Activated CD4-positive, alpha-beta T cell treated with anti-CD3 and anti-CD28 coated beads, Interleukin-2, amount 10 ng/mL, durations not matched to agents 7 days and 5 days (primary cell): ENCODE measurements at regions not wholly inside any gene's neighbourhood (a gene's known extent, or its start where the extent isn't known, plus 50 kb on each side); places are given as distances from the start of the nearest gene placed in this dataset.
"Not testable (repeated sequence)": the region's sequence is repeated elsewhere in the genome, so short reads cannot be mapped to it uniquely, and the experiment has no call there.

Source experiments
- CTCF ChIA-PET: fragments of 350-600 bp; sonication (Branson Sonifier 250); formaldehyde crosslinking; loops from one replicate; lab custom pipeline; 2021; ENCODE audit warnings: antibody characterized with exemption; lab: Charles Lee
- POLR2A ChIA-PET: fragments of 350-600 bp; sonication (Branson Sonifier 250); formaldehyde crosslinking; loops from one replicate; lab custom pipeline; 2021; ENCODE audit warnings: antibody characterized with exemption; lab: Charles Lee
- DNase-seq: peaks from one replicate; pipeline ENCODE4 v3.0.0-alpha.2; 2020
- H3K27ac Mint-ChIP-seq: one replicate; pipeline ENCODE4 v1.8.0; 2021; ENCODE audit warnings: mild to moderate bottlenecking, moderate library complexity, mixed read lengths
- H3K27me3 Mint-ChIP-seq: one replicate; pipeline ENCODE4 v1.8.0; 2021; ENCODE audit warnings: mixed read lengths
- H3K36me3 Mint-ChIP-seq: one replicate; pipeline ENCODE4 v1.8.0; 2021; ENCODE audit warnings: low read depth, mixed read lengths
- H3K4me1 Mint-ChIP-seq: one replicate; pipeline ENCODE4 v1.8.0; 2021; ENCODE audit warnings: mixed read lengths
- H3K4me3 Mint-ChIP-seq: one replicate; pipeline ENCODE4 v1.8.0; 2021; ENCODE audit warnings: mild to moderate bottlenecking, moderate library complexity, mixed read lengths
- H3K9me3 Mint-ChIP-seq: one replicate; pipeline ENCODE4 v1.8.0; 2021; ENCODE audit warnings: mixed read lengths

DNA sequence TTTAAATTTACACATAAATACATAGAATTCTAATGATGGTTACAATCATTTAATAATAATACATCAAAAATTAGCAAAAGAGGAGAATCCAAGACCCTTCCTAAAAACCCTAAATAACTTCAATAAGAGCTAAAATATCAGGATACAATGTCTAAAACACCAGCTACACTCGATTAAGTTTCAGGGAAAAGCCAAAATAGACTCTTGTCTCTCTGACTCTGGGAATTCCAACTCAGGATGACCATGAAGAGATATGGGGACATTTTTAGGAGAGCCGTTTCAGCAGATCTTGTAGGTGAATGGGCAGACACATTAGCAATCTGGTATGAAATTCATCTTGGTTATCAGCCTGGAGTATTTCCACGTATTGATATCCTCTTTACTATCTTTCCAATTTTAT lies 193.3 kb upstream of the NR3C1 start:
- no peak for DNase-seq
- Mint-ChIP-seq H3K4me1 (peaks cover 21% of the 10 kb centered on the region), H3K36me3 (no peaks in the 10 kb centered on the region), H3K9me3 (peaks cover 11% of the 10 kb centered on the region), H3K27me3 (no peaks in the 10 kb centered on the region), H3K4me3 (no peak overlapping the region), H3K27ac (no peak overlapping the region)
- CTCF ChIA-PET, result no interaction called here
- POLR2A ChIA-PET, result no interaction called here

DNA sequence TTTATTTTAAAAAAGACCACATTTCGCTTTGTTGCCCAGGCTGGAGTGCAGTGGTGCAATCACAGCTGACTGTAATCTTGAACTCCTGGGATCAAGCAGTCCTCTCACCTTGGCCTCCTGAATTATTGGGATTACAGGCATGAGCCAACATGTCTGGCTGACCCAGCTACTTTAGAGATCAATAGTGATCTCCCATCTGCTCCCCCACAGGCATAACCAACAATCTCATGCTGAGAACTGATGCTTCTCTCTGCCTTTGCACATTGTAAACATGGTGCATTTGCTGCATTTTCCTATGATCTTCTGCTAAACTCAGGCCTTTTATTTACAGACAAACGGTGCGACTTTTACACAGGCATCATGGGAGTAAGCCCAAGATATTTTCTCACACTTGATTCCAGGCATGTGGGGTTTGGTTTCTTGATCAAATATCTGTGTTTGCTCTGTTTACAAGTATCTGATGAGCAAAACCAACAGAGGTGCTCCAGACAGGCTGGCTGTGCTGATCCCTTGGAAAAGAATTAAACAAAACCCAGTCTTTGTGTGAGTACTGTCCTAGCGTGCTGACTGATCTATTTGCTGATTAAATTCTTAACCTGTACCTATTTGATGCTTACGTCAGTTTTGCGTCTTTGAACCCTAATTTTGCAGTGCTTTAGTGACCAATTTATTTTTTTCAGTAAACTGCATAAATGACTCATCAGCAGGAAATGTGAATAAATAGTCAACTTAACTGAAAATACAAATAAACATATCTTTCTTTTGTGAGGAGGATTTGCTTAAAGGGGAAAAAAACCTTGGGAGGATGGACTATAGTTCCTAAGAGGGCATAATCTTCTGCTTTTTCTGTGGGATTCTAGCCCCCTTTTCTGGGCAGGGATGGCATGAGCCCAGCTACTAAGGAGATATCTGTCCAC lies 191.7 kb upstream of the NR3C1 start:
- Mint-ChIP-seq H3K27ac (no peak overlapping the region), H3K9me3 (peaks cover 11% of the 10 kb centered on the region)
- POLR2A ChIA-PET, result no interaction called here

DNA sequence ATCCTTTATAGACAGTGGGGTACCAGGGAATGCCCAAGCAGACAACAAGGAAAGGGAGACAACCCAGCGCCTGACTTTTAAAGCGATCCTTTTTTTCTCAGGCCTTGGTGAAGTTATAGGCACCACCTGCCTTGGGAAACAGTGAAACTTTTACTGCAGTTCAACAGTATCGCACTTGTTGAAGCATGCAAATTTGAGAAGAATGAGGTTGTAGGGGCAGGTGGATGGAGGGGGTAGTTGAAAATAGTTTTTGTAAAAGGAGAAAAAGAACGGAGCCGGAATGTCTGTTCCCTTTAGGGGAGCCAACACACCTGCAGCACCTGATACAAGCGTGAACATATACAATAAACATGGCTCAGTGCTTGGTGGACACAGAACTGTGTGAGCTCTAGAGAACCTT lies 190.2 kb upstream of the NR3C1 start:
- ChIA-PET CTCF (interaction anchor here (1.1 to 2.8 kb wide), 2 partner anchors 10 to 12 kb away, joined by 3 to 11 read pairs; no protein-coding TSS in a partner anchor), POLR2A (no interaction called here)
- peaks cover 11% of the 10 kb centered on the region for H3K9me3 Mint-ChIP-seq

More for the DNA sequence above, 191.7 kb upstream of the NR3C1 start:
- no peak for DNase-seq
- Mint-ChIP-seq H3K4me3 (no peak overlapping the region), H3K4me1 (peaks cover 19% of the 10 kb centered on the region), H3K27me3 (no peaks in the 10 kb centered on the region), H3K36me3 (no peaks in the 10 kb centered on the region)
- CTCF ChIA-PET, result interaction anchor here (1.1 to 2.8 kb wide), 2 partner anchors 10 to 11 kb away, joined by 3 to 11 read pairs; no protein-coding TSS in a partner anchor

DNA sequence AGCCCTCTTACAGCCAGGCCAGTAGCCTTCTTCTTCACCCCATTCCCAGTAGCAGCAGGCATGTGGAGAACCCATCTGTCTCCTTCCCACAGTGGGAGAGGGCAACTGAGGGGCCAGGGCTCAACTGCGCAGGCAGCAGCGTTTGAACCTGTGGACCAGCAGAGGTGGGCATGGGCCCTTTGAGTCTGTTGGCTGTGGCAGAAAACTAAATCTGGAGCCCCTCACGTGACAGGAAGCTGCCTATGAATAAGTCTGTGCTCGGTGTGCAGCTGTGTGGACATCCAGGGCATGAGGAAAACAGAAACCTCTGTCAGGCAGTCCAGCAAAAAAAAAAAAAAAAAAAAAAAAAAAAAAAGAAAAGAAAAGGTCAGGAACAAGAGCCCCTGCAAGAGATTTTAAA lies 189.2 kb upstream of the NR3C1 start:
- H3K9me3 Mint-ChIP-seq, result peaks cover 5% of the 10 kb centered on the region
- DNase-seq, result peak; percentile 24

More for the DNA sequence above, 190.2 kb upstream of the NR3C1 start:
- no peak overlapping the region for H3K4me3 Mint-ChIP-seq
- DNase-seq, result no peak
- no peaks in the 10 kb centered on the region for H3K27me3 Mint-ChIP-seq
- peaks cover 26% of the 10 kb centered on the region for H3K4me1 Mint-ChIP-seq
- no peaks in the 10 kb centered on the region for H3K36me3 Mint-ChIP-seq
- H3K27ac Mint-ChIP-seq, result no peak overlapping the region

DNA sequence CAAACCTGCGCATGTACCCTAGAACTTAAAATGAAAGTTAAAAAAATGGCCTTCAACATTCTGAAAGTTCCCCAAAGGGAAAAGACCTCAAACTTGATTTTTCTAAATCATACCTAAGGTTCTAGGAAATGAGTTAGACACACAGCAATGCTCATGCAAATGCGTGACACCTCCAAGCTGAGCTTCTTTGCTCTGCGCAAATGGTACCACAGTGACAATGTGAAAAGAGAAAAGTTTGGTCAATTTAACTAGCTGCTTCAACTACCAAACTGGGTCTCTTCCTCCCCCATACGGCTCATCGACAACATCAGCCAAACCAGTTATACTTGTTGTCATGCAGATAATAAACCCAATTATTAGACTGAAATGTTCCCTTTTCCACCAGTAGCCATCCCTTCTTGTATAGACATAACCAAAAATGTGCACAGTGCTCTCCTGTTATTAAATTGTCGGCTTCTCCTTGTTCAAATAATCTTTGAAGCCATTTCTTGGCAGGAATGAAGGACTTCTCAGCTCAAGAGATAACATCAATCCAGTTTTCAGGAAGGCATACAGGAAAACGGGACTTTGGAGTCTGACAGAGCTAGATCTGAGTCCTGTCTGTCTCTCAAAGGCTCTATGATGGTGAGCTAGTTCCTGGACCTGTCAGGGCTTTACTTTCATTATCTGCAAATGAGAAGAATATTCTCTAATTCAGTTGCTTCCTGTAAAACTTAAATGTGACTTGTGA lies 185.6 kb upstream of the NR3C1 start:
- H3K4me3 Mint-ChIP-seq, result no peak overlapping the region
- ChIA-PET CTCF (interaction anchor here (1.0 to 2.6 kb wide), 6 partner anchors 9 to 23 kb away, joined by 3 to 7 read pairs (median 4); no protein-coding TSS in a partner anchor), POLR2A (no interaction called here)
- no peaks in the 10 kb centered on the region for H3K9me3 Mint-ChIP-seq
- peaks cover 40% of the 10 kb centered on the region for H3K4me1 Mint-ChIP-seq
- H3K27ac Mint-ChIP-seq, result peak overlapping the region; percentile 47
- H3K27me3 Mint-ChIP-seq, result no peaks in the 10 kb centered on the region
- no peak for DNase-seq
- no peaks in the 10 kb centered on the region for H3K36me3 Mint-ChIP-seq

More for the DNA sequence above, 189.2 kb upstream of the NR3C1 start:
- Mint-ChIP-seq H3K27me3 (no peaks in the 10 kb centered on the region), H3K27ac (no peak overlapping the region), H3K4me3 (no peak overlapping the region), H3K4me1 (peaks cover 32% of the 10 kb centered on the region), H3K36me3 (no peaks in the 10 kb centered on the region)
- ChIA-PET CTCF (interaction anchor here (1.2 to 2.8 kb wide), 2 partner anchors 13 to 109 kb away, joined by 4 to 11 read pairs; no protein-coding TSS in a partner anchor), POLR2A (no interaction called here)

DNA sequence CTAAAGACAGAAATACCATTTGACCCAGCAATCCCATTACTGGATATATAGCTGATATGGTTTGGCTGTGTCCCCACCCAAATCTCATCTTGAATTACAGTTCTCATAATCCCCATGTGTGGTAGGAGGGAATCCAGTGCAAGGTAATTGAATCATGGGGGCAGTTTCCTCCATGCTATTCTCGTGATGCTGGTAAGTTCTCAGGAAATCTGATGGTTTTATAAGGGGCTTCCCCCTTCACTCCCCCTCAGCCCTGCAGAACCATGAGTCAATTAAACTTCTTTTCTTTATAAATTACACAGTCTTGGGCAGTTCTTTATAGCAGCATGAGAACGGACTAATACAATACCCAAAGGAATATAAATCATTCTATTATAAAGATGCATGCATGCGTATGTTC lies 184.6 kb upstream of the NR3C1 start:
- H3K9me3 Mint-ChIP-seq, H3K27me3 Mint-ChIP-seq, H3K4me3 Mint-ChIP-seq, POLR2A ChIA-PET, DNase-seq, H3K36me3 Mint-ChIP-seq, H3K27ac Mint-ChIP-seq, CTCF ChIA-PET: not testable (repeated sequence)
- H3K4me1 Mint-ChIP-seq, result peaks cover 45% of the 10 kb centered on the region

DNA sequence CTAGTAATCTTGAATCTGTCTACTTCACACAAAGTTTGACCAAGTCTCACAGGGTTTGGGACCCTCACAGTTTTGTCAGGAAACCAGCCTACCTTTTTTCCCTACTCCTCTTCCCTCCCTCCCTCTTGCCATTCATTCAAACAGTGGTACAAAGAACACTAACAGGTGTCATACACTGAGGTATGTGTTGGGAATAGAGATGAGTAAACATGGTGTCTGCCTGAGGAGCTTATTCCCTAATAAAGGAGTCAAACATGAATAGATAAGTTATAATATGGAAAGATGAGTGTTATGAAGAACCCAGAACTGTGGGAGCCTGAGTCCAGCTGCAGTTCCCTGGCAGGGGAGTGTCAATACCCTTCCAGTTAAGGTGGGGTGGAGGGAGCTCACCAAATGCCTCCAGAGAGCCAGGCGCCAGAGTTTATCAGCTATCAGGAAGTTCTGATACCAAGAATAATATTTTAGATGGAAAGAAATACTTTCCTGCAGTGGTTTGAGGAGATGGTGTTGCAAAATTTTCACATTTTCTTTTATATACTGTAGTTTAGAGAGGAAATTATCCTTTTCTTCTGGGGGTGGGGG lies 183.4 kb upstream of the NR3C1 start:
- Mint-ChIP-seq H3K27me3 (no peaks in the 10 kb centered on the region), H3K4me3 (no peak overlapping the region), H3K36me3 (no peaks in the 10 kb centered on the region), H3K9me3 (peaks cover 4% of the 10 kb centered on the region), H3K4me1 (peaks cover 45% of the 10 kb centered on the region), H3K27ac (no peak overlapping the region)
- ChIA-PET CTCF (interaction anchor here (0.7 to 1.5 kb wide), 3 partner anchors 10 to 18 kb away, joined by 3 read pairs; no protein-coding TSS in a partner anchor), POLR2A (no interaction called here)
- DNase-seq, result no peak

DNA sequence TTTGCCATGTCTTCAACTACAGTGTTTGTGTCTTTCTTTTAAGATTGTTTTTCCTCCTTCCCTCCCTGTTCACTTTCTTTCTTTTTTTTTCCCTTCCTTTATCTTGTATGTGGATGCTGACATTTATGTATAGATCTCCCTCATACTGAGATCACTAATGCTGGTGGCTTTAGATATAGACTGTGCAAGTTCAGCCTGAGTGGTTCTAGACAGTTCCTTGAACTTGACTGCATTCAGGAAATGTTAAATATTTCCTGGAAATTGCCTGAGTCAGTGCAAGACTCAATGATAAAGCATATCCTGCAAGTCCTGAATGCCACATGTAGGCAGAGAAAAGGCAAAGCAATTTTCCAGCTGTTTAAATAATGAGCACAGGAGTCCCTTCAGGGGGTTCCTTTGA lies 182.5 kb upstream of the NR3C1 start:
- H3K9me3 Mint-ChIP-seq, result peaks cover 4% of the 10 kb centered on the region
- ChIA-PET POLR2A (no interaction called here), CTCF (interaction anchor here (1.5 kb wide), 1 partner anchor 19 kb away, joined by 3 read pairs; no protein-coding TSS in a partner anchor)
- peaks cover 45% of the 10 kb centered on the region for H3K4me1 Mint-ChIP-seq
- DNase-seq, result no peak
- H3K36me3 Mint-ChIP-seq, result no peaks in the 10 kb centered on the region
- no peak overlapping the region for H3K27ac Mint-ChIP-seq
- H3K4me3 Mint-ChIP-seq, result no peak overlapping the region
- no peaks in the 10 kb centered on the region for H3K27me3 Mint-ChIP-seq

DNA sequence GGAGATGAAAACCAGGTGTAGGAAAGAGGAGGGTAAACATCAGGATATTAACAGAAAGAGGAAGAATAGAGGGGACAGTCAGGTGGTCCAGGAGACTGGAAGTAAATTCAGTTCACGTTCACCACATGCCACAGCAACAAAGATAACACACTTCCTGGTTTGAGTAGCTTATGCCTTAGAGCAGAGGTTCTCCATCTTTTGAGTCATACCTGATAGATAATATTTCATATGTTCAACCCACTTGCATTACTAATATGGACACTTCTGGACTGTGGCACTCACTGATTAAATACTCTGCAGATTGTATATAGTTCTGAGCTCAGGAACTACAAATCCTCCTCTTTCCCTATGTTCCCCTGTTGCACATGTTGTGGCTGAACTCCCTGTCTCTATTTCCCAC lies 179.9 kb upstream of the NR3C1 start:
- Mint-ChIP-seq H3K27ac (no peak overlapping the region), H3K27me3 (no peaks in the 10 kb centered on the region), H3K36me3 (no peaks in the 10 kb centered on the region), H3K9me3 (peaks cover 7% of the 10 kb centered on the region), H3K4me1 (peaks cover 34% of the 10 kb centered on the region), H3K4me3 (no peak overlapping the region)
- DNase-seq, result no peak
- CTCF ChIA-PET, result interaction anchor here (1.0 to 1.5 kb wide), 4 partner anchors 8 to 17 kb away, joined by 3 to 5 read pairs (median 4); no protein-coding TSS in a partner anchor
- POLR2A ChIA-PET, result no interaction called here

DNA sequence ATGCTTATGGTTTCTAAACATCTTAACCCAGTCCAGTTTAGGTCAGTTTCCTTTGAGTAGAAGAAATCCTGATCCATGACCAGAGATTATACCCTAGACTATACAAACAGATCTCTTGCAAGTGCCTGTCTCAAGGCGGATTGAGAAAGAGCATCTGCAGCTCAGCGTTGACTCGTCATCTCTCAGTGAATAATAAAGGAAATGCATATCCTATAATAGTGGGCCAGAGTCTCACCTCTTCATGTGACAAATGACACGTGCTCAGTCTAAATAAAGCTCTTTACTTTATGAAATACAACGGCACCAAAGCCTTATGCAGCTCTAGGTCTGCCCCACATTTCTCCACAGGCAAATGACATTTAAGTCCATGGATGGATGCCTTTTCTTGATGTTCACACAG lies 179.4 kb upstream of the NR3C1 start:
- Mint-ChIP-seq H3K27me3 (no peaks in the 10 kb centered on the region), H3K36me3 (no peaks in the 10 kb centered on the region), H3K4me1 (peaks cover 31% of the 10 kb centered on the region), H3K9me3 (peaks cover 7% of the 10 kb centered on the region), H3K27ac (no peak overlapping the region), H3K4me3 (no peak overlapping the region)
- ChIA-PET CTCF (interaction anchor here (1.0 to 1.5 kb wide), 2 partner anchors 9 to 16 kb away, joined by 4 to 5 read pairs; no protein-coding TSS in a partner anchor), POLR2A (no interaction called here)
- DNase-seq, result no peak

DNA sequence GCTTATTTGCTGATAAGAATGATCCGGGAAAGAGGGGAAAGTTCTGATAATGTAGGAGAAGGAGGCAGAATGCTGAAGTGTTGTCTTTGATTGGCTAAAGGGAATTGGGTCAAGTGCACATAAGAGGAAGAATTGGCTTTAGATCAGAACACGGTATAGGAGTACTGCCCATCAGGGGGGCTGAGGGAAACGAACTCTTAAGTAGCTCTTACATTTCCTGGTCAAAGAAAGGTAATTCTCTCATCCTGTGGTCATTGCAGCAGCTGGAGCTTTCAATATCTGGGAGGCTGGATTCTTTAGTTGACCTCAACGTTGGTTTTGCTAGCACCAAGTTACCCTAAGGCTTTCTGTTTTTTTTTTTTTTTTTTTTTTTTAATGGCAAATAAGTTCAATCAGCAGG lies 178.7 kb upstream of the NR3C1 start:
- Mint-ChIP-seq H3K4me3 (no peak overlapping the region), H3K27me3 (no peaks in the 10 kb centered on the region), H3K9me3 (peaks cover 7% of the 10 kb centered on the region), H3K4me1 (peaks cover 31% of the 10 kb centered on the region), H3K36me3 (no peaks in the 10 kb centered on the region), H3K27ac (no peak overlapping the region)
- POLR2A ChIA-PET, result no interaction called here
- no peak for DNase-seq
- CTCF ChIA-PET, result interaction anchor here (0.7 to 0.9 kb wide), 3 partner anchors 9 to 177 kb away, joined by 3 to 4 read pairs (median 3); no protein-coding TSS in a partner anchor

DNA sequence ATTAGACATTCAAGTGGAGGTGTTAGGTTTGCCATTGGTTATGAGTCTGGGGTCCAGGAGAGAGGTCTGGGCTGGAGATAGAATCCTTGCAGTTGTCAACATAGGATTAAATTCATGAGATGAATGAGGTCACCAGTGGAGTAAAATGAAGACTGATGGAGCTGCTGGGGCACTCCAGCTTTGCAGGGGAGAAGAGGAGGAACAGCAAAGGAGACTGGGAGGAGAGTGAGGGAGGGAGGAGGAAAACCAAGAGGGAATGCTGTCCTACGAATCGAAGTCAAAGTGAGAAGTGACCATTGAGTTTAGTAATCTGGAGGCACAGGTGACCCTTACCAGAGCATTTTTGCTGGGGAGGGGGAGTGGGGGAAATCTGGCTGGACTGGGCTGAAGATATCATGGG lies 178.2 kb upstream of the NR3C1 start:
- Mint-ChIP-seq H3K4me3 (no peak overlapping the region), H3K27me3 (no peaks in the 10 kb centered on the region), H3K9me3 (peaks cover 7% of the 10 kb centered on the region), H3K36me3 (no peaks in the 10 kb centered on the region), H3K4me1 (peaks cover 27% of the 10 kb centered on the region), H3K27ac (no peak overlapping the region)
- ChIA-PET CTCF (interaction anchor here (0.7 to 0.9 kb wide), 3 partner anchors 9 to 177 kb away, joined by 3 to 4 read pairs (median 3); no protein-coding TSS in a partner anchor), POLR2A (no interaction called here)
- no peak for DNase-seq
